ENCODE measurements at regions not wholly inside any gene's neighbourhood (a gene's known extent, or its start where the extent isn't known, plus 50 kb on each side); places are given as distances from the start of the nearest gene placed in this dataset.

DNA sequence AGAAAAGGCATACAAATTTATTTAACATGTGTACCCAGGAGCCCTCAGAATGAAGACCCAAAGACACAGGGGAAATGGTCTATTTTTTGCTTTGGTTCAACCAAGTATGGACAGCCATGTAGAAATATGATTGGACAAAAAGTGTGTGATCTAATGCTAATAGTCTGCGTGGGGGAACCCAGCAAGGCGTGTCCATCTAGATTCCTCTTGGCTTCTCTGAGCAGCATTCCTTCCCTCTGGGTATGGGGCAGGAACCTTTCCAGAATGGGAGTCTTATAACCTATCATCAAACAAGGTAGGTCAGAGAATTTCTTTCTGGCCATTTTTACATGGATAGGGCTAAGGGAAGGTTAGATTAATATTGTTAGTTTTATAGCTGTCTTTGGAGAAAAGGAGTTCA, 698.2 kb downstream of the FGF9 start:
- Histone ChIP-seq H3K14ac (ENCODE audit: insufficient read length) (no peak overlapping the region), H2AFZ (ENCODE audit: low read length) (no peak overlapping the region), H2BK120ac (replicated peaks; ENCODE audit: low read depth, low read length) (peak overlapping the region; percentile 21), H3K4ac (replicated peaks; ENCODE audit: insufficient read length, low read depth, low read length) (no peak overlapping the region), H4K8ac (ENCODE audit: extremely low read depth, insufficient read depth, low read length) (no peak overlapping the region), H4K20me1 (replicated peaks in 1 of 2; ENCODE audit: control insufficient read depth in 1 of 2, insufficient read depth in 2 of 2, low read length in 2 of 2) (no peaks in the 10 kb centered on the region), H3K23ac (ENCODE audit: insufficient read length) (no peak overlapping the region), H2AK5ac (ENCODE audit: low read depth, low read length) (no peak overlapping the region), H3K23me2 (ENCODE audit: low read depth, low read length) (no peaks in the 10 kb centered on the region), H3K4me3 (ENCODE audit: extremely low read depth in 1 of 4, insufficient read depth in 2 of 4, low read depth in 3 of 4, low read length in 4 of 4) (no peak overlapping the region), H2BK12ac (ENCODE audit: low read depth, low read length) (no peak overlapping the region), H3K56ac (replicated peaks; ENCODE audit: insufficient read length, low read depth, low read length) (no peak overlapping the region), H3K9me3 (ENCODE audit: insufficient read depth in 2 of 2, low read depth in 1 of 2, low read length in 1 of 2) (peaks cover 18 to 19% of the 10 kb centered on the region in 2 experiments), H3K27me3 (replicated peaks in 1 of 4; ENCODE audit: control insufficient read depth in 3 of 4, extremely low read depth in 1 of 4, insufficient read depth in 3 of 4, low read length in 3 of 4) (peaks cover 0 to 1% (median 0%) of the 10 kb centered on the region in 4 experiments; a peak in 1 of 7 replicates), H3K79me1 (ENCODE audit: low read depth, low read length) (no peaks in the 10 kb centered on the region), H2BK5ac (ENCODE audit: low read depth, low read length) (no peak overlapping the region), H3K9ac (replicated peaks in 1 of 4; ENCODE audit: extremely low read depth in 1 of 4, low read depth in 3 of 4, low read length in 3 of 4) (no peak overlapping the region), H3K36me3 (ENCODE audit: control insufficient read depth in 2 of 4, insufficient read depth in 4 of 4, low read length in 3 of 4) (peaks cover 0 to 12% (median 0%) of the 10 kb centered on the region in 4 experiments; a peak in 3 of 8 replicates), H3K4me2 (ENCODE audit: insufficient read depth in 1 of 2, low read depth in 2 of 2, low read length in 2 of 2) (0 out of 4 replicates have a peak overlapping the region, but pooled peaks of 1 of the 2 experiments have one; percentile 28), H2BK20ac (ENCODE audit: low read length) (0 out of 2 replicates have a peak overlapping the region, but pooled peaks have one; percentile 43), H2BK15ac (ENCODE audit: low read length) (no peak overlapping the region), H4K5ac (ENCODE audit: insufficient read length, low read depth, low read length) (no peak overlapping the region), H3K79me2 (ENCODE audit: control insufficient read depth in 1 of 2, insufficient read depth in 2 of 2, low read length in 2 of 2) (no peaks in the 10 kb centered on the region), H3K27ac (ENCODE audit: low read depth, low read length) (no peak overlapping the region), H4K91ac (replicated peaks; ENCODE audit: insufficient read length, low read length) (no peak overlapping the region), H3K4me1 (replicated peaks in 1 of 4; ENCODE audit: control insufficient read depth in 3 of 4, insufficient read depth in 4 of 4, low read length in 3 of 4) (peaks cover 0 to 6% (median 4%) of the 10 kb centered on the region in 4 experiments; a peak in 2 of 7 replicates), H3K18ac (ENCODE audit: extremely low read depth, low read length) (no peak overlapping the region)
- no peak for DNase-seq (ENCODE audit: low read depth in 1 of 2, low spot score in 2 of 2)
- FAIRE-seq: no peak
- ChIA-PET POLR2A (ENCODE audit: partially characterized antibody) (no interaction called here), CTCF (ENCODE audit: partially characterized antibody) (interaction anchor here (0.6 kb wide), 1 partner anchor 567 kb away, joined by 3 read pairs; no protein-coding TSS in a partner anchor)
- WGBS, 2 experiments (ENCODE audit: extremely low coverage in 1 of 2, insufficient coverage in 1 of 2, insufficient read length in 1 of 2, insufficient replicate concordance in 2 of 2, low coverage in 1 of 2, low lambda C conversion rate in 2 of 2, missing lambda C conversion rate in 1 of 2): 85% methylated on average over 2 of the region's 2 CpGs; no CpG with 5 or more reads in 1 of the 2 experiments
- TF ChIP-seq ASH2L (IDR thresholded peaks at IDR 0.05; ENCODE audit: low read length) (no peak), TCF12 (IDR thresholded peaks at IDR 0.05; ENCODE audit: low read depth, low read length) (no peak), SP4 (IDR thresholded peaks at IDR 0.05; ENCODE audit: low read length) (no peak), SP2 (IDR thresholded peaks at IDR 0.05; ENCODE audit: low read length) (no peak), CEBPB (IDR thresholded peaks at IDR 0.05; ENCODE audit: low read depth, low read length) (no peak), CTBP2 (IDR thresholded peaks at IDR 0.05; ENCODE audit: borderline replicate concordance, insufficient read depth, insufficient read length, low read length) (no peak), KDM5A (IDR thresholded peaks at IDR 0.05; ENCODE audit: low read length) (no peak), EZH2 (IDR thresholded peaks at IDR 0.05; ENCODE audit: low read depth, low read length, severe bottlenecking) (no peak), TEAD4 (IDR thresholded peaks at IDR 0.05; ENCODE audit: low read depth, low read length) (no peak), FOSL1 (IDR thresholded peaks at IDR 0.05; ENCODE audit: insufficient read depth, low read depth, low read length) (no peak), PHF8 (conservative IDR thresholded peaks at IDR 0.05; ENCODE audit: low read depth, low read length) (no peak)
- TF ChIP-seq, protein P1, sequence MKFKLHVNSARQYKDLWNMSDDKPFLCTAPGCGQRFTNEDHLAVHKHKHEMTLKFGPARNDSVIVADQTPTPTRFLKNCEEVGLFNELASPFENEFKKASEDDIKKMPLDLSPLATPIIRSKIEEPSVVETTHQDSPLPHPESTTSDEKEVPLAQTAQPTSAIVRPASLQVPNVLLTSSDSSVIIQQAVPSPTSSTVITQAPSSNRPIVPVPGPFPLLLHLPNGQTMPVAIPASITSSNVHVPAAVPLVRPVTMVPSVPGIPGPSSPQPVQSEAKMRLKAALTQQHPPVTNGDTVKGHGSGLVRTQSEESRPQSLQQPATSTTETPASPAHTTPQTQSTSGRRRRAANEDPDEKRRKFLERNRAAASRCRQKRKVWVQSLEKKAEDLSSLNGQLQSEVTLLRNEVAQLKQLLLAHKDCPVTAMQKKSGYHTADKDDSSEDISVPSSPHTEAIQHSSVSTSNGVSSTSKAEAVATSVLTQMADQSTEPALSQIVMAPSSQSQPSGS (IDR thresholded peaks at IDR 0.05; ENCODE audit: low read length): no peak
- TF ChIP-seq, protein P2, sequence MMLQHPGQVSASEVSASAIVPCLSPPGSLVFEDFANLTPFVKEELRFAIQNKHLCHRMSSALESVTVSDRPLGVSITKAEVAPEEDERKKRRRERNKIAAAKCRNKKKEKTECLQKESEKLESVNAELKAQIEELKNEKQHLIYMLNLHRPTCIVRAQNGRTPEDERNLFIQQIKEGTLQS (IDR thresholded peaks at IDR 0.05; ENCODE audit: insufficient read depth, low read depth, low read length): no peak
